ENCODE measurements at regions not wholly inside any gene's neighbourhood (a gene's known extent, or its start where the extent isn't known, plus 50 kb on each side); places are given as distances from the start of the nearest gene placed in this dataset.

DNA sequence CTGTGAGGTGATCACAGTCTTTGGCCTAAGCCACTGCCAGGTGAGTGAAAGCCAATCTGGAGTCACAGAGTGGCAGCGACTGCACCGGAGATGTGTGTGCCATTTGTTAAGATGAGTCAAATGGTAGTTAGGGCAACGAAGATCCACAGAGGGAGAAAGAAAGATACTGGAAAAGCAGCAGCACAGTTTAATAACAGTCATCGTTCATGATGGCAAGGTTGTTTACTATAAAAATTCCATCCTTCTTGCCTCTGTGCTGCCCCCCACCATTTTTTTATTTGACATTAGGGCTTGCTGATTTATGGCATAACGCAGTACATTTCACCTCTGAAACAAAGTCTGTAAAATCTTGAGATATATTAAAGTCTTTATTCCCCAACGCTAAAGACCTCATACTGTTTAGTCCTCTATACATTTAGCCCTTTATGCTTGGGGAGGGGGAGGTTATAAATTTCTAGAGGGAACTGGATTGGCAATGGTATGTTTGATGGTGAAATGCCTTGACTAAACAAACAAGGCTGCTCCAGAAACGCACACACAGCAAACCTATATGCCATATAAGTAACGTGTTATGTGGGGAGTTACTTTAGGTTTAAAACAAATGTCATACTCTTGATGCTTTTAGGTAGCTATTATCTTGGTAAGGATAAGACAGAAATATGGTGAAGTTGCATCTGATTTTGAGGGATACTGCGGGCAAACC is 55.8 kb upstream of the ABL1 start:
- dilution Hi-C loops (cut with MboI; ENCODE audit: extremely low pct_ligation_motif_present, low sequenced_read_pairs): no loop called here

DNA sequence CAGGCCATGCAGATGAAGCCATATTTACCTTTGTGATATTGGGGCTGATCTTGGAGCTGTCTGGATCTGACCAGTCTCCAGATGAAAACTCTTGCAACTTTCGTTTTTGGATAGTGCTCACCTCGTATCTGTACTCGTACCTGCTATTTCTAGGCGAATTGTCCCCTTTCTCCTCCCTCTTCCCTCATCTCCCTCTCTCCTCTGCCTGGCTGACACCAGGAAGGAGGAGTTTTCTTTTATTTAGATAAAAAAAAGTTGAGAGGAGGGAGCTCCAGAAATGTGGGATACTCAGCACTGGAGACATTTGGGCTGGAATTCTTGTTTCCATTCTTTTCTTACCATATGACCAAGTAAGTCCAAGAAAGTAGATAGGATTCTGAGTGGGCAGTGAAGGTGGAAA is 54.6 kb upstream of the ABL1 start:
- dilution Hi-C loops (cut with MboI; ENCODE audit: extremely low pct_ligation_motif_present, low sequenced_read_pairs): no loop called here

More for the DNA sequence above, 55.8 kb upstream of the ABL1 start:
- Histone ChIP-seq H3K4me2 (ENCODE audit: control insufficient read depth, extremely low read depth, insufficient read depth, low read depth, low read length) (no peak overlapping the region), H2AFZ (ENCODE audit: control insufficient read depth, low read length) (no peak overlapping the region), H3K27me3 (ENCODE audit: control insufficient read depth, extremely low read depth, insufficient read depth, low read length) (no peaks in the 10 kb centered on the region), H3K9me3 (ENCODE audit: control insufficient read depth, low read depth, low read length) (no peaks in the 10 kb centered on the region), H3K36me3 (ENCODE audit: control insufficient read depth in 2 of 2, extremely low read depth in 1 of 2, insufficient read depth in 2 of 2, low read length in 2 of 2) (no peaks in the 10 kb centered on the region), H3K79me2 (ENCODE audit: control insufficient read depth, insufficient read depth, low read length) (peaks cover 5% of the 10 kb centered on the region), H3K4me1 (ENCODE audit: control insufficient read depth, extremely low read depth, insufficient read depth, low read length) (peaks cover 14% of the 10 kb centered on the region), H3K9me1 (ENCODE audit: control insufficient read depth, extremely low read depth, insufficient read depth, low read length) (no peaks in the 10 kb centered on the region), H3K4me3 (ENCODE audit: control insufficient read depth in 2 of 3, extremely low read depth in 1 of 3, insufficient read depth in 2 of 3, low read depth in 1 of 3, low read length in 3 of 3) (no peak overlapping the region), H4K20me1 (ENCODE audit: control insufficient read depth, extremely low read depth, insufficient read depth, low read length) (peaks cover 3% of the 10 kb centered on the region), H3K9ac (ENCODE audit: control insufficient read depth, extremely low read depth, insufficient read depth, low read length) (no peak overlapping the region), H3K27ac (ENCODE audit: control insufficient read depth, insufficient read depth, low read length) (no peak overlapping the region)
- FAIRE-seq: no peak
- DNase-seq (ENCODE audit: low read depth, low spot score): no peak
- TF ChIP-seq, protein P1, sequence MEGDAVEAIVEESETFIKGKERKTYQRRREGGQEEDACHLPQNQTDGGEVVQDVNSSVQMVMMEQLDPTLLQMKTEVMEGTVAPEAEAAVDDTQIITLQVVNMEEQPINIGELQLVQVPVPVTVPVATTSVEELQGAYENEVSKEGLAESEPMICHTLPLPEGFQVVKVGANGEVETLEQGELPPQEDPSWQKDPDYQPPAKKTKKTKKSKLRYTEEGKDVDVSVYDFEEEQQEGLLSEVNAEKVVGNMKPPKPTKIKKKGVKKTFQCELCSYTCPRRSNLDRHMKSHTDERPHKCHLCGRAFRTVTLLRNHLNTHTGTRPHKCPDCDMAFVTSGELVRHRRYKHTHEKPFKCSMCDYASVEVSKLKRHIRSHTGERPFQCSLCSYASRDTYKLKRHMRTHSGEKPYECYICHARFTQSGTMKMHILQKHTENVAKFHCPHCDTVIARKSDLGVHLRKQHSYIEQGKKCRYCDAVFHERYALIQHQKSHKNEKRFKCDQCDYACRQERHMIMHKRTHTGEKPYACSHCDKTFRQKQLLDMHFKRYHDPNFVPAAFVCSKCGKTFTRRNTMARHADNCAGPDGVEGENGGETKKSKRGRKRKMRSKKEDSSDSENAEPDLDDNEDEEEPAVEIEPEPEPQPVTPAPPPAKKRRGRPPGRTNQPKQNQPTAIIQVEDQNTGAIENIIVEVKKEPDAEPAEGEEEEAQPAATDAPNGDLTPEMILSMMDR (optimal IDR thresholded peaks at IDR 0.05 in 1 of 3, IDR thresholded peaks at IDR 0.05 in 1 of 3, conservative IDR thresholded peaks at IDR 0.05 in 1 of 3; ENCODE audit: extremely low read depth in 1 of 3, insufficient read depth in 2 of 3, low read length in 3 of 3): no peak
- no peak for TF ChIP-seq EZH2 (IDR thresholded peaks at IDR 0.05; ENCODE audit: low read length)

More for the DNA sequence above, 54.6 kb upstream of the ABL1 start:
- DNase-seq (ENCODE audit: low read depth, low spot score) (no peak), FAIRE-seq (no peak)
- Histone ChIP-seq H3K9me1 (ENCODE audit: control insufficient read depth, extremely low read depth, insufficient read depth, low read length) (no peaks in the 10 kb centered on the region), H3K36me3 (ENCODE audit: control insufficient read depth in 2 of 2, extremely low read depth in 1 of 2, insufficient read depth in 2 of 2, low read length in 2 of 2) (no peaks in the 10 kb centered on the region), H3K9ac (ENCODE audit: control insufficient read depth, extremely low read depth, insufficient read depth, low read length) (no peak overlapping the region), H4K20me1 (ENCODE audit: control insufficient read depth, extremely low read depth, insufficient read depth, low read length) (peaks cover 3% of the 10 kb centered on the region), H2AFZ (ENCODE audit: control insufficient read depth, low read length) (no peak overlapping the region), H3K4me1 (ENCODE audit: control insufficient read depth, extremely low read depth, insufficient read depth, low read length) (peaks cover 14% of the 10 kb centered on the region), H3K4me2 (ENCODE audit: control insufficient read depth, extremely low read depth, insufficient read depth, low read depth, low read length) (no peak overlapping the region), H3K9me3 (ENCODE audit: control insufficient read depth, low read depth, low read length) (no peaks in the 10 kb centered on the region), H3K27me3 (ENCODE audit: control insufficient read depth, extremely low read depth, insufficient read depth, low read length) (no peaks in the 10 kb centered on the region), H3K27ac (ENCODE audit: control insufficient read depth, insufficient read depth, low read length) (no peak overlapping the region), H3K4me3 (ENCODE audit: control insufficient read depth in 2 of 3, extremely low read depth in 1 of 3, insufficient read depth in 2 of 3, low read depth in 1 of 3, low read length in 3 of 3) (no peak overlapping the region), H3K79me2 (ENCODE audit: control insufficient read depth, insufficient read depth, low read length) (peaks cover 12% of the 10 kb centered on the region)
- no peak for TF ChIP-seq EZH2 (IDR thresholded peaks at IDR 0.05; ENCODE audit: low read length)
- TF ChIP-seq, protein P1 (optimal IDR thresholded peaks at IDR 0.05 in 1 of 3, IDR thresholded peaks at IDR 0.05 in 1 of 3, conservative IDR thresholded peaks at IDR 0.05 in 1 of 3; ENCODE audit: extremely low read depth in 1 of 3, insufficient read depth in 2 of 3, low read length in 3 of 3): no peak
